ENCODE measurements at regions not wholly inside any gene's neighbourhood (a gene's known extent, or its start where the extent isn't known, plus 50 kb on each side); places are given as distances from the start of the nearest gene placed in this dataset.

- TF ChIP-seq CTCF (IDR thresholded peaks at IDR 0.05; ENCODE audit: low read length) (no peak), EZH2phosphoT487 (IDR thresholded peaks at IDR 0.05; ENCODE audit: low read length) (no peak), EZH2 (optimal IDR thresholded peaks at IDR 0.05; ENCODE audit: low read depth, low read length) (no peak)
These were observed 232.3 kb upstream of the TENM3 start for GRCh38 chr4:182010876-182011275.

Data from MM.1S (cell line).